ENCODE measurements at regions not wholly inside any gene's neighbourhood (a gene's known extent, or its start where the extent isn't known, plus 50 kb on each side); places are given as distances from the start of the nearest gene placed in this dataset.
"Not testable (repeated sequence)": the region's sequence is repeated elsewhere in the genome, so short reads cannot be mapped to it uniquely, and the experiment has no call there.

- Mint-ChIP-seq H3K4me3 (no peak overlapping the region), H3K4me1 (no peaks in the 10 kb centered on the region), H3K27ac (no peak overlapping the region), H3K36me3 (ENCODE audit: low read depth) (no peaks in the 10 kb centered on the region), H3K9me3 (no peaks in the 10 kb centered on the region), H3K27me3 (peaks cover 2% of the 10 kb centered on the region)
- DNase-seq = no peak
- intact Hi-C loops (cut with micrococcal nuclease) = no loop called here
Observed at GRCh38 chr6:167403427-167403826, 78.5 kb downstream of the TTLL2 start.

- intact Hi-C loops (cut with micrococcal nuclease) = no loop called here
- peaks cover 2% of the 10 kb centered on the region for H3K27me3 Mint-ChIP-seq
- no peaks in the 10 kb centered on the region for H3K9me3 Mint-ChIP-seq
Observed at GRCh38 chr6:167404385-167405049, 79.6 kb downstream of the TTLL2 start.

GRCh38 chr6:167405778-167406532 lies 81.1 kb downstream of the TTLL2 start:
- DNase-seq = peak; percentile 41
- Mint-ChIP-seq H3K27ac (no peak overlapping the region), H3K4me3 (no peak overlapping the region), H3K4me1 (no peaks in the 10 kb centered on the region), H3K9me3 (no peaks in the 10 kb centered on the region), H3K36me3 (ENCODE audit: low read depth) (no peaks in the 10 kb centered on the region), H3K27me3 (peaks cover 2% of the 10 kb centered on the region)
- intact Hi-C loops (cut with micrococcal nuclease) = no loop called here

More at GRCh38 chr6:167404385-167405049, 79.6 kb downstream of the TTLL2 start:
- no peak overlapping the region for H3K27ac Mint-ChIP-seq
- H3K4me1 Mint-ChIP-seq = no peaks in the 10 kb centered on the region
- H3K36me3 Mint-ChIP-seq (ENCODE audit: low read depth) = no peaks in the 10 kb centered on the region
- H3K4me3 Mint-ChIP-seq = no peak overlapping the region
- peak; percentile 25 for DNase-seq

GRCh38 chr6:167406533-167407238 lies 81.8 kb downstream of the TTLL2 start:
- H3K27me3 Mint-ChIP-seq; intact Hi-C loops (cut with micrococcal nuclease); H3K4me3 Mint-ChIP-seq; H3K36me3 Mint-ChIP-seq (ENCODE audit: low read depth); H3K27ac Mint-ChIP-seq; H3K4me1 Mint-ChIP-seq; H3K9me3 Mint-ChIP-seq: not testable (repeated sequence)
- peak; percentile 43 for DNase-seq

GRCh38 chr6:167407239-167408064 lies 82.6 kb downstream of the TTLL2 start:
- no peaks in the 10 kb centered on the region for H3K4me1 Mint-ChIP-seq
- no peaks in the 10 kb centered on the region for H3K9me3 Mint-ChIP-seq
- intact Hi-C loops (cut with micrococcal nuclease) = no loop called here
- H3K27ac Mint-ChIP-seq = no peak overlapping the region
- DNase-seq = peak; percentile 40
- H3K36me3 Mint-ChIP-seq (ENCODE audit: low read depth) = no peaks in the 10 kb centered on the region
- no peak overlapping the region for H3K4me3 Mint-ChIP-seq
- no peaks in the 10 kb centered on the region for H3K27me3 Mint-ChIP-seq

GRCh38 chr6:167408235-167408869 lies 83.5 kb downstream of the TTLL2 start:
- H3K27ac Mint-ChIP-seq = no peak overlapping the region
- H3K9me3 Mint-ChIP-seq = no peaks in the 10 kb centered on the region
- H3K4me3 Mint-ChIP-seq = no peak overlapping the region
- no peaks in the 10 kb centered on the region for H3K36me3 Mint-ChIP-seq (ENCODE audit: low read depth)
- intact Hi-C loops (cut with micrococcal nuclease) = no loop called here
- no peaks in the 10 kb centered on the region for H3K4me1 Mint-ChIP-seq
- DNase-seq = peak; percentile 40
- H3K27me3 Mint-ChIP-seq = no peaks in the 10 kb centered on the region

- no peaks in the 10 kb centered on the region for H3K36me3 Mint-ChIP-seq (ENCODE audit: low read depth)
- no peaks in the 10 kb centered on the region for H3K9me3 Mint-ChIP-seq
- no peaks in the 10 kb centered on the region for H3K4me1 Mint-ChIP-seq
- no peak overlapping the region for H3K4me3 Mint-ChIP-seq
- peak; percentile 24 for DNase-seq
- intact Hi-C loops (cut with micrococcal nuclease) = no loop called here
- H3K27ac Mint-ChIP-seq = no peak overlapping the region
- no peaks in the 10 kb centered on the region for H3K27me3 Mint-ChIP-seq
Observed at GRCh38 chr6:167409079-167409478, 84.2 kb downstream of the TTLL2 start.

GRCh38 chr6:167409694-167410093 lies 84.8 kb downstream of the TTLL2 start:
- Mint-ChIP-seq H3K27me3 (no peaks in the 10 kb centered on the region), H3K36me3 (ENCODE audit: low read depth) (no peaks in the 10 kb centered on the region), H3K9me3 (no peaks in the 10 kb centered on the region), H3K4me3 (no peak overlapping the region), H3K4me1 (no peaks in the 10 kb centered on the region), H3K27ac (no peak overlapping the region)
- DNase-seq = peak; percentile 29
- intact Hi-C loops (cut with micrococcal nuclease) = no loop called here

- no peaks in the 10 kb centered on the region for H3K27me3 Mint-ChIP-seq
- no peak overlapping the region for H3K4me3 Mint-ChIP-seq
- no peaks in the 10 kb centered on the region for H3K9me3 Mint-ChIP-seq
- no peak for DNase-seq
- intact Hi-C loops (cut with micrococcal nuclease) = no loop called here
- no peaks in the 10 kb centered on the region for H3K36me3 Mint-ChIP-seq (ENCODE audit: low read depth)
- no peaks in the 10 kb centered on the region for H3K4me1 Mint-ChIP-seq
- no peak overlapping the region for H3K27ac Mint-ChIP-seq
Observed at GRCh38 chr6:167410462-167410861, 85.6 kb downstream of the TTLL2 start.

GRCh38 chr6:167412506-167412905 lies 87.6 kb downstream of the TTLL2 start:
- no peak for DNase-seq
- Mint-ChIP-seq H3K27ac (no peak overlapping the region), H3K27me3 (no peaks in the 10 kb centered on the region), H3K4me3 (no peak overlapping the region), H3K4me1 (no peaks in the 10 kb centered on the region), H3K9me3 (no peaks in the 10 kb centered on the region), H3K36me3 (ENCODE audit: low read depth) (no peaks in the 10 kb centered on the region)
- intact Hi-C loops (cut with micrococcal nuclease) = no loop called here

GRCh38 chr6:167415441-167415961 lies 90.6 kb downstream of the TTLL2 start:
- H3K27me3 Mint-ChIP-seq = peaks cover 3% of the 10 kb centered on the region
- H3K27ac Mint-ChIP-seq = no peak overlapping the region
- DNase-seq = no peak
- H3K4me1 Mint-ChIP-seq = no peaks in the 10 kb centered on the region
- H3K4me3 Mint-ChIP-seq = no peak overlapping the region
- no peaks in the 10 kb centered on the region for H3K36me3 Mint-ChIP-seq (ENCODE audit: low read depth)
- H3K9me3 Mint-ChIP-seq = no peaks in the 10 kb centered on the region
- intact Hi-C loops (cut with micrococcal nuclease) = no loop called here

GRCh38 chr6:167416676-167417430 lies 92.0 kb downstream of the TTLL2 start:
- DNase-seq = no peak
- Mint-ChIP-seq H3K4me3 (no peak overlapping the region), H3K36me3 (ENCODE audit: low read depth) (no peaks in the 10 kb centered on the region), H3K4me1 (no peaks in the 10 kb centered on the region), H3K9me3 (no peaks in the 10 kb centered on the region), H3K27me3 (peaks cover 3% of the 10 kb centered on the region), H3K27ac (no peak overlapping the region)
- intact Hi-C loops (cut with micrococcal nuclease) = no loop called here
